ENCODE measurements at regions not wholly inside any gene's neighbourhood (a gene's known extent, or its start where the extent isn't known, plus 50 kb on each side); places are given as distances from the start of the nearest gene placed in this dataset.

GRCh38 chr5:171569065-171569712 is 149.7 kb downstream of the FGF18 start:
- H4K5ac ChIP-seq (ENCODE audit: insufficient read length, low read depth, low read length), result no peak overlapping the region
- H3K56ac ChIP-seq (replicated peaks; ENCODE audit: insufficient read length, low read depth, low read length), result no peak overlapping the region
- H2AFZ ChIP-seq (ENCODE audit: low read length), result no peak overlapping the region
- H3K27me3 ChIP-seq (replicated peaks in 1 of 4; ENCODE audit: control insufficient read depth in 3 of 4, extremely low read depth in 1 of 4, insufficient read depth in 3 of 4, low read length in 3 of 4), result no peaks in the 10 kb centered on the region; a peak in 1 of 7 replicates
- peaks cover 0 to 5% (median 0%) of the 10 kb centered on the region in 4 experiments; a peak in 2 of 8 replicates for H3K36me3 ChIP-seq (ENCODE audit: control insufficient read depth in 2 of 4, insufficient read depth in 4 of 4, low read length in 3 of 4)
- H3K9ac ChIP-seq (replicated peaks in 1 of 4; ENCODE audit: extremely low read depth in 1 of 4, low read depth in 3 of 4, low read length in 3 of 4), result no peak overlapping the region
- no peak overlapping the region for H2BK120ac ChIP-seq (replicated peaks; ENCODE audit: low read depth, low read length)
- no peak overlapping the region for H4K8ac ChIP-seq (ENCODE audit: extremely low read depth, insufficient read depth, low read length)
- no peak overlapping the region for H3K23ac ChIP-seq (ENCODE audit: insufficient read length)
- FAIRE-seq (no peak), DNase-seq (ENCODE audit: low read depth in 1 of 2, low spot score in 2 of 2) (no peak)
- H3K4me3 ChIP-seq (ENCODE audit: extremely low read depth in 1 of 4, insufficient read depth in 2 of 4, low read depth in 3 of 4, low read length in 4 of 4), result no peak overlapping the region
- no peaks in the 10 kb centered on the region for H3K79me2 ChIP-seq (ENCODE audit: control insufficient read depth in 1 of 2, insufficient read depth in 2 of 2, low read length in 2 of 2)
- H3K14ac ChIP-seq (ENCODE audit: insufficient read length), result no peak overlapping the region
- H3K4me2 ChIP-seq (ENCODE audit: insufficient read depth in 1 of 2, low read depth in 2 of 2, low read length in 2 of 2), result no peak overlapping the region
- no peaks in the 10 kb centered on the region for H3K4me1 ChIP-seq (replicated peaks in 1 of 4; ENCODE audit: control insufficient read depth in 3 of 4, insufficient read depth in 4 of 4, low read length in 3 of 4)
- CTCF ChIA-PET (ENCODE audit: partially characterized antibody), result no interaction called here
- H3K23me2 ChIP-seq (ENCODE audit: low read depth, low read length), result peaks cover 1% of the 10 kb centered on the region; the same call in 1 of the 2 replicates
- no peaks in the 10 kb centered on the region for H4K20me1 ChIP-seq (replicated peaks in 1 of 2; ENCODE audit: control insufficient read depth in 1 of 2, insufficient read depth in 2 of 2, low read length in 2 of 2)
- no peak overlapping the region for H3K4ac ChIP-seq (replicated peaks; ENCODE audit: insufficient read length, low read depth, low read length)
- H2BK12ac ChIP-seq (ENCODE audit: low read depth, low read length), result no peak overlapping the region
- no peak overlapping the region for H2BK20ac ChIP-seq (ENCODE audit: low read length)
- no peaks in the 10 kb centered on the region for H3K79me1 ChIP-seq (ENCODE audit: low read depth, low read length)
- no peak overlapping the region for H2BK15ac ChIP-seq (ENCODE audit: low read length)
- no peak overlapping the region for H2AK5ac ChIP-seq (ENCODE audit: low read depth, low read length)
- H3K27ac ChIP-seq (ENCODE audit: low read depth, low read length), result no peak overlapping the region
- no peak overlapping the region for H4K91ac ChIP-seq (replicated peaks; ENCODE audit: insufficient read length, low read length)
- no peak overlapping the region for H3K18ac ChIP-seq (ENCODE audit: extremely low read depth, low read length)
- H3K9me3 ChIP-seq (ENCODE audit: insufficient read depth in 2 of 2, low read depth in 1 of 2, low read length in 1 of 2), result peaks cover 7 to 21% of the 10 kb centered on the region in 2 experiments; a peak in 1 of 4 replicates
- WGBS, 2 experiments (ENCODE audit: extremely low coverage in 1 of 2, insufficient coverage in 1 of 2, insufficient read length in 1 of 2, insufficient replicate concordance in 2 of 2, low coverage in 1 of 2, low lambda C conversion rate in 2 of 2, missing lambda C conversion rate in 1 of 2), result 29% methylated on average over 1 of the region's 1 CpG; no CpG with 5 or more reads in 1 of the 2 experiments
- POLR2A ChIA-PET (ENCODE audit: partially characterized antibody), result no interaction called here
- no peak overlapping the region for H2BK5ac ChIP-seq (ENCODE audit: low read depth, low read length)
- TF ChIP-seq TEAD4 (IDR thresholded peaks at IDR 0.05; ENCODE audit: low read depth, low read length), result no peak
- TF ChIP-seq JUND (IDR thresholded peaks at IDR 0.05; ENCODE audit: low read length), result no peak
- TF ChIP-seq CEBPB (IDR thresholded peaks at IDR 0.05; ENCODE audit: low read depth, low read length), result no peak
- no peak for TF ChIP-seq SUZ12 (IDR thresholded peaks at IDR 0.05; ENCODE audit: low read length)
- no peak for TF ChIP-seq GTF2F1 (IDR thresholded peaks at IDR 0.05; ENCODE audit: borderline replicate concordance, low read depth, low read length)
- no peak for TF ChIP-seq RNF2 (IDR thresholded peaks at IDR 0.05; ENCODE audit: borderline replicate concordance, low read depth, low read length, missing control alignments, poor library complexity, severe bottlenecking)
- no peak for TF ChIP-seq E2F6 (IDR thresholded peaks at IDR 0.05)
- TF ChIP-seq MAX (IDR thresholded peaks at IDR 0.05), result no peak
- TF ChIP-seq HDAC6 (IDR thresholded peaks at IDR 0.05; ENCODE audit: low read depth, low read length), result no peak
- TF ChIP-seq CBX8 (IDR thresholded peaks at IDR 0.05; ENCODE audit: borderline replicate concordance, low read depth, low read length), result no peak
- no peak for TF ChIP-seq EZH2 (IDR thresholded peaks at IDR 0.05; ENCODE audit: low read depth, low read length, severe bottlenecking)
- no peak for TF ChIP-seq SP2 (IDR thresholded peaks at IDR 0.05; ENCODE audit: low read length)
- TF ChIP-seq GABPA (IDR thresholded peaks at IDR 0.05; ENCODE audit: borderline replicate concordance, insufficient read depth, low read length), result no peak

Measured in H1 (cell line).